AG09309 (cell line): ENCODE measurements at regions not wholly inside any gene's neighbourhood (a gene's known extent, or its start where the extent isn't known, plus 50 kb on each side); places are given as distances from the start of the nearest gene placed in this dataset.

ENCODE experiments used
- DNase-seq: peaks from one replicate; pipeline ENCODE4 v3.0.0-alpha.2; 2010; ENCODE audit warnings: low read depth
- H3K4me3 ChIP-seq: 2 replicates; pipeline ENCODE4 v1.5.1; 2011; ENCODE audit warnings: mild to moderate bottlenecking, low read depth, low read length, moderate library complexity; ENCODE audit not compliant: control insufficient read depth
- TF ChIP-seq, protein P1 (sequence below): IDR thresholded peaks from 2 replicates; pipeline ENCODE4 v1.5.1; 2011; ENCODE audit warnings: mild to moderate bottlenecking, low read depth, low read length, inconsistent platforms; ENCODE audit not compliant: insufficient read depth, control insufficient read depth; ENCODE audit errors: missing control alignments

DNA sequence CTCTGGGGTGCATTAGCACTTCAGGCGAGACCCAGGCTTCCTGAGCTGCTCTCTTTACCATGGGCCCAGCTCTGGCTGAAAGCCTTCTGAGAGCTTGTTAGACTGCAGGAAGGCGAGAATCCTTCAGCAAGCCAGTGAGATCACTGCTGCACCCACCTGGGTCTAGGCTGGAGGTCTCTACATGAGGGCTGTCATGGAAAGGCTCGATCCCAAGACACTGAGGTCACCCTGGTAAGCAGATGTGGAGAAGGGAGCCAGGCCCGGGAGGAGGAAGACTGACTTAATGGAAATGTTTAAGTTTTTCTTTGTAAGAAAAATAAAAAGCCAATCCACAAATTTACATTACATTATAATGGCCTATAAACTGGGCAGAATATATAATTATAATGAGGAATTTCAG is 684.5 kb downstream of the TNS3 start:
- TF ChIP-seq, protein P1, sequence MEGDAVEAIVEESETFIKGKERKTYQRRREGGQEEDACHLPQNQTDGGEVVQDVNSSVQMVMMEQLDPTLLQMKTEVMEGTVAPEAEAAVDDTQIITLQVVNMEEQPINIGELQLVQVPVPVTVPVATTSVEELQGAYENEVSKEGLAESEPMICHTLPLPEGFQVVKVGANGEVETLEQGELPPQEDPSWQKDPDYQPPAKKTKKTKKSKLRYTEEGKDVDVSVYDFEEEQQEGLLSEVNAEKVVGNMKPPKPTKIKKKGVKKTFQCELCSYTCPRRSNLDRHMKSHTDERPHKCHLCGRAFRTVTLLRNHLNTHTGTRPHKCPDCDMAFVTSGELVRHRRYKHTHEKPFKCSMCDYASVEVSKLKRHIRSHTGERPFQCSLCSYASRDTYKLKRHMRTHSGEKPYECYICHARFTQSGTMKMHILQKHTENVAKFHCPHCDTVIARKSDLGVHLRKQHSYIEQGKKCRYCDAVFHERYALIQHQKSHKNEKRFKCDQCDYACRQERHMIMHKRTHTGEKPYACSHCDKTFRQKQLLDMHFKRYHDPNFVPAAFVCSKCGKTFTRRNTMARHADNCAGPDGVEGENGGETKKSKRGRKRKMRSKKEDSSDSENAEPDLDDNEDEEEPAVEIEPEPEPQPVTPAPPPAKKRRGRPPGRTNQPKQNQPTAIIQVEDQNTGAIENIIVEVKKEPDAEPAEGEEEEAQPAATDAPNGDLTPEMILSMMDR, result no peak
- no peak for DNase-seq
- H3K4me3 ChIP-seq, result no peak overlapping the region

- TF ChIP-seq, protein P1, result no peak
- H3K4me3 ChIP-seq, result no peak overlapping the region
- no peak for DNase-seq
These were observed 695.1 kb downstream of the TNS3 start for GRCh38 chr7:46886669-46887374.

- TF ChIP-seq, protein P1, result no peak
These were observed 696.7 kb downstream of the TNS3 start for GRCh38 chr7:46885167-46885566.

DNA sequence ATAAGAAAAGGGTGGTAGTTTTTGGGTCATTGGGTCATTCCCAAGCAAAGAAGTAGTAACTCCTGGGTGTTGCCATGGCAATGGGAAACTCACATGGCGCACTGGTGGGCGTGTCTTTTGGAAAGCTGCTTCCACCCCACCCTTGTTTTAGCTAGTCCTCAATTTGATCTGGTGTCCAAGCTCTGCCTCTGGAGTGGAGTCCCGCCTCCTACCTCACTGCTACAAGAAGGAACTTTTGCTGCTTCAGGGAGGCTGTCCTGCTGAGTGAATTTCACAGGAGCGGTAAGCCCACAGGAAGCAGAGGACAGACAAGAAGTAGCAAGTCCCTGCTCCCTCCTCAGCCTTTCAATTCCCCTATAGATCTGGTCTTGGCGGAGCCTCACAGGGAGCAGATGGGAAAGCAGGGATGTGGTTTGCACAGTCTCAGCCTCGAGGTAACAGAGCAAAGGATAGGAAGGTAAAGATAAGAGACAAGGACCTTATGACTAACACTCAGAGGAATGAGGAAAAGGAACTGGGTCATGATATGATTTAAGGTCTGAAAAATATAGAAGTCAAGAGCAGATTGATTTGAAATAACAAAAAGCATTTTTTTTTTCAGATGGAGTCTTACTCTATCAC is 700.3 kb downstream of the TNS3 start:
- no peak for DNase-seq
- no peak overlapping the region for H3K4me3 ChIP-seq
- TF ChIP-seq, protein P1, result no peak

More at GRCh38 chr7:46885167-46885566, 696.7 kb downstream of the TNS3 start:
- H3K4me3 ChIP-seq, result no peak overlapping the region
- DNase-seq, result no peak

GRCh38 chr7:46880508-46881196 is 701.3 kb downstream of the TNS3 start:
- no peak for DNase-seq
- no peak overlapping the region for H3K4me3 ChIP-seq
- TF ChIP-seq, protein P1, result no peak

DNA sequence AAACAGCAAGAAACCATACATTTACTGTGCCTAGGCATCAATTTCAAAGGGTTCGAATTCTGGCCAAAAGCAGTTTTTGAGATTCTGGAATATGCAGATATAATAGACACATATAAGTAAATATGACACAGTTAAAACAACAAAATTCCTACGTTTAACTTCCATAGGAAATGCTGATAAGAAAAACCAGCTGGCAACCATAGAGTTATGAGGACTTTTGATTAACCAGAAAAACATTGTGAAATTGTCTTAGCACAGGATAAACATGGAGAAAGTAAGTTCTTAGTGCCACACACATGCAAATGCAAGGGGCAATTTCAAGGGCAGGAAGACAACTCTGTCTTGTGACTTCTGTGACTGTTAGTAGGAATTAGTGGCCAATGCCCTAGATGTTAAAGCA is 702.1 kb downstream of the TNS3 start:
- H3K4me3 ChIP-seq, result no peak overlapping the region
- TF ChIP-seq, protein P1, result no peak
- DNase-seq, result no peak
